Endothelial cell of umbilical vein (primary cell): ENCODE measurements at regions not wholly inside any gene's neighbourhood (a gene's known extent, or its start where the extent isn't known, plus 50 kb on each side); places are given as distances from the start of the nearest gene placed in this dataset.

Experiments used
- CTCF ChIP-seq, 2 donors: IDR thresholded peaks; 1 replicate in 1 of 2; 2 replicates in 1 of 2; pipeline ENCODE4 v1.5.1; 2011; ENCODE audit warnings: low read length in 2 of 2, mild to moderate bottlenecking in 2 of 2, moderate library complexity in 2 of 2, control low read depth in 1 of 2, inconsistent platforms in 1 of 2, low read depth in 1 of 2; ENCODE audit not compliant: insufficient read depth in 1 of 2; ENCODE audit errors: extremely low read depth in 1 of 2
- POLR2A ChIP-seq: IDR thresholded peaks from 2 replicates; pipeline ENCODE4 v1.6.1; 2012; ENCODE audit warnings: low read depth, mild to moderate bottlenecking, control low read depth, low read length

GRCh38 chrX:42290608-42291007 is 367.3 kb upstream of the CASK start:
- TF ChIP-seq CTCF (IDR thresholded peaks at IDR 0.05; ENCODE audit: extremely low read depth in 1 of 2, insufficient read depth in 1 of 2, low read depth in 1 of 2, low read length in 2 of 2) (peak in 1 of 2 donors; percentile 6), POLR2A (no peak)
